ENCODE measurements at regions not wholly inside any gene's neighbourhood (a gene's known extent, or its start where the extent isn't known, plus 50 kb on each side); places are given as distances from the start of the nearest gene placed in this dataset.
"Not testable (repeated sequence)": the region's sequence is repeated elsewhere in the genome, so short reads cannot be mapped to it uniquely, and the experiment has no call there.

GRCh38 chr17:13212860-13213259, 195.0 kb upstream of the ELAC2 start:
- DNase-seq, result no peak

- DNase-seq, result no peak
These were observed 191.3 kb upstream of the ELAC2 start for GRCh38 chr17:13209081-13209480.

DNA sequence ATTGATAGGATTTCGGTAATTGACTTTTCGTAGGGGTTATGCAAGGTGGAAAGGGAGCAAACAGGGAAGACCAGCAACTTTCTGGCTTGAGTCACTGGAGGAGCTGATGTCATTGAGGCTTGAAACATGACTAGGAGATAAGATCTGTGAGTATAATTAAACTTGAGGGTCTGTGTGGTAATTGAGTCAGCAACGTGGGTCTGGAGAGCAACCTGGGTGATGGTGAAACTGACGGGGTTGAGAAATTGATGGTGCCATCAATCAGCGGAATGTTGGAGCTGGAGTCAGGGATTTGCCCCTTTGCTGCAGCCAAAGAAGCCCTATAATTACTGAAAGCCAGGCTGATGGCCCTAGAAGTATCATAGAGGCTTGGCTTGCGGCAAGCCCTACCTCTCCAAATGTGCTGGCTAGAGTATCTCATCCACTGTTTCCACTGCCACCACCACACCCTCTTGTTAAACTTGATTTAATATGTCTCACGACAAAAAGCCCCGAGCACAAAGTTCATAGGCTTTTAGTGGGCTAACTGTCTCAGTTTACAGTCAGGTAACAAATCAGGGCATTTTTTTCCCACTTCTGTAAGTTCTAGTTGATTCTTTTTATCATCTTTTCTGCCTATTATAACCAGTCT, 186.9 kb upstream of the ELAC2 start:
- DNase-seq, result no peak

- no peak for DNase-seq
These were observed 185.0 kb upstream of the ELAC2 start for GRCh38 chr17:13202835-13203234.

- no peak for DNase-seq
These were observed 182.8 kb upstream of the ELAC2 start for GRCh38 chr17:13200671-13201070.

GRCh38 chr17:13199425-13199824, 181.6 kb upstream of the ELAC2 start:
- no peak for DNase-seq

DNA sequence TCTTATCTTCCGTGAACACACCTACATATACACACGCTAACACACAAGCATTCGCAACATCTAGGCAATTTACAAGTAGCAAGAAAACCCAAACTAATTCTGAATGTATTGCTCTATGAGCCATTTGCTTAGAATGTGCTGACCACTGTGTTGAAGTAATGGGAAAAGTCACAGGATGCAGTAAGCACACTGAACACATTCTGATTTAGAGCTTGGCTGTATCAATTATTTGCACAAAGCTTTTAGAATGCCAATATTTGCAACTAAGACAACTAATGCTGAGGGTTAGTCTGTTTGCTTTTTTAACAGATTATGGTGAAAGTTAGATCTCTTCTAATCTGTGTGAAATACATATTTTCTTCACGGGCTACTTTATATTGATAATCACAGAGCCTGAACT, 179.8 kb upstream of the ELAC2 start:
- DNase-seq, result no peak

DNA sequence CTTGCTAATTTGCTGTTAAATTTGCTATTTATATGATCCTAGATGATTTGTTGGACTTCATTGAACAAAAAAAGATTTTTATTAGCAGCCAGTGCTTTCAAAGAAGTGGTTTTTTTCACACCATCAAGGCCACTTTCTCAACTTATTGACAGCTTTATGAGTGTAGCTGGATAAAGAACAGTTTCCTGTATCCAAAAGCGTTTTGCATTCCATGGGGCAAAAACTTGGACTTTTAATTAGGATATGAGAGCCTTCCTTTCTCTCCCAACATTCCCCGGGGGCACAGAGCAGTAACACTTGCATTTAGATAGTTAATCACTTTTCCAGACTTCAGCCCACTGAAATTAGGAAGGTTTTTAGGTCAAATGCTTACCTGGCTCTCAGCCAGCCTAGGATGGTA, 177.1 kb upstream of the ELAC2 start:
- no peak for DNase-seq

- no peak for DNase-seq
These were observed 165.0 kb upstream of the ELAC2 start for GRCh38 chr17:13182854-13183253.

GRCh38 chr17:13182450-13182849, 164.6 kb upstream of the ELAC2 start:
- no peak for DNase-seq

GRCh38 chr17:13181683-13182082, 163.9 kb upstream of the ELAC2 start:
- DNase-seq, result no peak

DNA sequence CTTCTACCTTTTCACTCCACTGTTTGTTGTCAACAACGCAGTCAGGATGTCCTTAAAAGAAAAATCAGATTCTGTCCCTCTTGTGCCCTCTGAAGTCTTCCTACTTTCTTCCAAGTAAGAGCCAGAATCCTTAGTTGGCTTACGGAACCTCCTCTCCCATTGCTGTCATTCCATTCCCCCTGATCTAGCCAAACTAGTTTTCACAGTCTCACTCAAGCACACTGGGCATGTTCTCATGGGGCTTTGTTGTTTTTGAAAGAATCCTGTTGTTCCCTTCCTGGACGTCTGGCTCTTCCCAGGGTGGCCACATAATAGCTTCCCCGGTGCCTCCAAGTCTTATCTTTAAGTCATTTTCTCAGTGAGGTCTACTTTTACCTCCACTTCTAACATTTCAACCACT, 158.6 kb upstream of the ELAC2 start:
- no peak for DNase-seq

GRCh38 chr17:13171790-13172189, 154.0 kb upstream of the ELAC2 start:
- DNase-seq, result no peak

DNA sequence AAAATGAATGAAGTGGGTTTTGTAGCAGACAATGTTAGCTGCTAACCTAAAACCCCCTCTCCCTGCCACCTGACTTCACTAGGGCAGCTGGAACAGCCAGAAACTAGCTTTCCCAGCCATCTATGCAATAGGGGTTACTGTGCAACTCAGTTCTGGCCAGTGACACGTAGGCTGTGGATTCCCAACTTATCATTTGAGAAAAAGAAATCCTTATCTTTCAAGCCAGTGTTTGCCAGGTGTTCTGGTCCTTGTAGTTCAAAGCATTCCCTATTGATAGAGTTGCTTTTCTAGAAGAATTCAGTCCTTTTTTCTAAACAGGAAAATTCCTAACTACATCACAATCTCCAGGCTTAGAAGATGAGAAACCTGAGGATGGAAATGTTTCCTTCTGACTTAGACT, 144.5 kb upstream of the ELAC2 start:
- no peak for DNase-seq

- no peak for DNase-seq
These were observed 143.0 kb upstream of the ELAC2 start for GRCh38 chr17:13160790-13161189.

DNA sequence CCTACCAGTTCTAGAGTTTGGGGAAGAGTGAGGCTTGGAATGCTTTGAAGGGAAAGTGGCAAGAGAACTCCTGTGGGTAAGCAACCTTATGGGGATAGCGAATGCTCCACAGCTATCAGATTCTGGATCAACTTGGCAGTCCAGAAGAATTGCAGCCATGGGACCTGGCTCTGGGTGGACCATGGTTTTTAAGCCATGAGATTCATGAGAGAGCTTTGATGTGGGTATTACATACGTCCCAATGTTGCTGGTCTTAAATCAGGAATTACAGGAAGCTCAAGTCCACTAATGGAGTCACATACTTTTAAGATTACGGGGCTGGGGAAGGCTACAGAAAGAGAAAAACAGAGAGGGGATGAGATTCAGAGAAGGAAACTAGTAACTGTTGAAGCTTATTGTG, 142.5 kb upstream of the ELAC2 start:
- DNase-seq, result no peak

DNA sequence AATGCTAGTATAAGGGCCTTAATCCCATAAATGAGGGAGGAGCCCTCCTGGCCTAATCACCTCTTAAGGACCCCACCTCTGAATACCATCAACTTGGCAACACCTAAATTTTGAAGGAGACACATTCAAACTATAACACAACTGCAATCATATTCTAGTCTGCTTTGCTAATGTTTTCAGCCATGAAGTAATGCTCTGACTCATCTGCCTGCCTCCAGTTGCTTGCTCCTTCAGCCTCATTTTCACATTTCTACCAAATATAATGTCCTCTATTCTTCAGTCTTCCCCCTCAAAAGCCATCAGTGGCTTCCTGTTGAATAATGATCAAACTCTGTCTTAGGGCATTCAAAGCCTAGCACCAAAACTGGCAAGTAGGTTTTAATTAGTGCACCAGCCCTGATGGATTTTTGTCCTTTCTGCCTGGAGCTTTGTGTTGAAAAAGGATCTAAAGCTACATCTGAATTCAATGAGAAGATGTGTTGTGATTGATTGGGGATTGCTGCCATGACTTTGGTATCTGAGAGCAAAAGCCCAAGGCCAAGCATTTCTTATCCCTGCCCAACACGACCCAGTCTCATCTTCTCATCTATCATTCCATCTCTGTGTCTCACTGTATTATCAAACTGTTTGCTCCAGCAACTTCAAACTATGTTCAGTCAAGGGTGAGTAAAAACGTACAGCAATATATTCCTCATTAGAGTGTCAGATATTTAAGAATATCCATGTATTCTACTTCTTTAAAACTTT, 140.8 kb upstream of the ELAC2 start:
- no peak for DNase-seq

DNA sequence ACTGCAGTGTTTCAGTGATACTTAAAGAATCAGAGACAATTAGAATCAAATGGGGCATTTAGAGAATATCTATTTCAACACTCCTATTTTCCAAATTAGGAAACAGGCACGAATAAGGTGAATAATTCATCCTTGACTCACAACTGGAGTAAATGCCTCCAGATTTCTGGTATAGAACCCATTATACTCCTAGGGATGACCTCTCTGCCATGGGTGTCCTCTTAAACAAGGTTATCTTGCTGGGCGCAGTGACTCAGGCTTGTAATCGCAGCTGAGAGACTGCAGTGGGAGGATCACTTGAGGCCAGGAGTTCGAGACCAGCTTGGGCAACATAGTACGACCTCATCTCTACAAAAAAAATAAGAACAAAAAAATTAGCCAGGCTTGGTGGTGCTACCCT, 139.8 kb upstream of the ELAC2 start:
- DNase-seq, result no peak

DNA sequence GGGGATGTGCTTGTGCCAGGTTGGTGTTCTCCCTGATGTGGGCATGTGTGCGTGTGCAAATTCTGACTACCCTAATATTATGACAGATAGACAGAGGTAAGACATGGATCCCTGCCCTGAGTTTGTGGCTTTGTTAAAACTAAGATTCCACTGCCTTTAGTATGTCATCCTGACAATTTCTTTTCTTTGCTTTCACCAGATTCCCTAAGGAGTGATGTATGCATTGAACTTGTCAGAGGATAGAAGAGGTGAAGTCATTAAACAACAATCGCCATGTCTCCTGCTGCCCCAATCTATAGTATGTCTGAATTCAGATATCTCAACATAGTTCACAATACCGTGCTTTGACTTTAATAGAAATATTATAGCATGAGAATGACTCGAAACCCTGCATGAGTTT, 137.1 kb upstream of the ELAC2 start:
- DNase-seq, result no peak

DNA sequence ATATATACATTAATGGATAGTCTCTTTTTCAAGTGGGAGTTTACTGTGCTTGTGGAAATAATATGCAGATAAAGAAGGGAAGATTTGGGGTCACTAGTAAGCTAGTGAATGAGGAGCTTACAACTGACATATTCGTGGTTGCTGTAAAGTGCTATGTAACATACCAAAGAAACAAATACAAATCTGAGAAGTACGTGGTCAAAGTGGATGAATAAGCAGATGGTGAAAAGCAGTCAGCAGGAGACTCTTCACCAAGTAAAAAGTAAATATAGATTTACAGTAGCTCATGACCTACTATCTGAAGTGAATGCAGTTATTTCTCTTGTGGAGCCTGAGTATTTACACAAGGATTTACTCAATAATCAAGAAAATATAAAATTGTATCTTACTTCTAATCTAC, 136.6 kb upstream of the ELAC2 start:
- DNase-seq, result no peak

- no peak for DNase-seq
These were observed 135.2 kb upstream of the ELAC2 start for GRCh38 chr17:13153036-13153435.

GRCh38 chr17:13152501-13152900, 134.7 kb upstream of the ELAC2 start:
- no peak for DNase-seq

GRCh38 chr17:13150738-13151137, 132.9 kb upstream of the ELAC2 start:
- DNase-seq, result not testable (repeated sequence)

DNA sequence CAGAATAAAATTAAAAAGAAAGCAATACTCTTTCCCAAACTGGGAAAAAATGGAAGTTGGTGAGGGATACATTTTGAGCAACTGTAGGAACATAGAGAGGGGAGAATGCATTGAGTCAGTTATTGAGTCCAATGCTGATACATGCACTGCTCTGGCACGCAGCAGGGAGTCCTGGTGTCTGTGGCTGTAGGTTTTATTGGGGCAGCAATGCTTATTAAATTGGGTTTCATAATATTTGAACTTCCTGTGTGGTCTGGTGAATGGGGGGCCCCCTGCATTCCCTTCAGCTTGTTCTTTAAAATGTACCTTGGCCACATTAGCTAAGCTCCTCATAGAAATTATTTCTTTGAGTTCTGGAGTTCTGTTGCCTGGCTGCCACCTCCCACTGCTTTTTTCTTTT, 125.2 kb upstream of the ELAC2 start:
- no peak for DNase-seq
